NCI-H128 (cell line): ENCODE measurements at regions not wholly inside any gene's neighbourhood (a gene's known extent, or its start where the extent isn't known, plus 50 kb on each side); places are given as distances from the start of the nearest gene placed in this dataset.

Experiments used
- DNase-seq: peaks from one replicate; lab custom pipeline; 2025; ENCODE audit not compliant: unreplicated experiment; lab: John Stamatoyannopoulos, UW

GRCh38 chr3:174640932-174641331 lies 218.2 kb upstream of the NAALADL2 start:
- no peak for DNase-seq

- no peak for DNase-seq
These were observed 214.8 kb upstream of the NAALADL2 start for GRCh38 chr3:174644287-174644686.

- DNase-seq: no peak
These were observed 207.2 kb upstream of the NAALADL2 start for GRCh38 chr3:174651951-174652350.

- no peak for DNase-seq
These were observed 199.6 kb upstream of the NAALADL2 start for GRCh38 chr3:174659511-174659910.

GRCh38 chr3:174662653-174663052 lies 196.5 kb upstream of the NAALADL2 start:
- no peak for DNase-seq

- DNase-seq: no peak
These were observed 191.7 kb upstream of the NAALADL2 start for GRCh38 chr3:174667386-174667785.

GRCh38 chr3:174675406-174675805 lies 183.7 kb upstream of the NAALADL2 start:
- DNase-seq: no peak

GRCh38 chr3:174681784-174682183 lies 177.3 kb upstream of the NAALADL2 start:
- no peak for DNase-seq

GRCh38 chr3:174685796-174686195 lies 173.3 kb upstream of the NAALADL2 start:
- DNase-seq: no peak

GRCh38 chr3:174697310-174697709 lies 161.8 kb upstream of the NAALADL2 start:
- no peak for DNase-seq

- DNase-seq: no peak
These were observed 158.4 kb upstream of the NAALADL2 start for GRCh38 chr3:174700736-174701135.

GRCh38 chr3:174710612-174711011 lies 148.5 kb upstream of the NAALADL2 start:
- DNase-seq: no peak

- no peak for DNase-seq
These were observed 143.7 kb upstream of the NAALADL2 start for GRCh38 chr3:174715386-174715785.

- no peak for DNase-seq
These were observed 142.1 kb upstream of the NAALADL2 start for GRCh38 chr3:174716956-174717505.

- no peak for DNase-seq
These were observed 138.4 kb upstream of the NAALADL2 start for GRCh38 chr3:174720717-174721116.

GRCh38 chr3:174725303-174725702 lies 133.8 kb upstream of the NAALADL2 start:
- DNase-seq: no peak

- DNase-seq: no peak
These were observed 121.2 kb upstream of the NAALADL2 start for GRCh38 chr3:174737966-174738365.

GRCh38 chr3:174749143-174749542 lies 110.0 kb upstream of the NAALADL2 start:
- no peak for DNase-seq

- no peak for DNase-seq
These were observed 103.0 kb upstream of the NAALADL2 start for GRCh38 chr3:174755833-174756829.

GRCh38 chr3:174758943-174759342 lies 100.2 kb upstream of the NAALADL2 start:
- no peak for DNase-seq

- no peak for DNase-seq
These were observed 91.7 kb upstream of the NAALADL2 start for GRCh38 chr3:174767406-174767805.

- DNase-seq: no peak
These were observed 91.2 kb upstream of the NAALADL2 start for GRCh38 chr3:174767853-174768382.
